HEK293 (cell line): ENCODE measurements at regions not wholly inside any gene's neighbourhood (a gene's known extent, or its start where the extent isn't known, plus 50 kb on each side); places are given as distances from the start of the nearest gene placed in this dataset.

Experiments used
- CTCF ChIA-PET: fragments of 350-600 bp; formaldehyde crosslinking; extraction: SDS; loops from one replicate; lab custom pipeline; 2021; ENCODE audit warnings: antibody characterized with exemption; lab: Yijun Ruan, JAX
- POLR2A ChIA-PET: fragments of 300-600 bp; formaldehyde crosslinking; extraction: SDS; loops from one replicate; lab custom pipeline; 2020; ENCODE audit warnings: antibody characterized with exemption, inconsistent platforms; lab: Yijun Ruan, JAX
- H3K27ac ChIP-seq: fragments of 200-500 bp; sonication (Bioruptor generic); 2 replicates; pipeline ENCODE4 v1.5.1; 2014; ENCODE audit warnings: low read depth, low read length, control low read depth, inconsistent platforms; ENCODE audit errors: extremely low read depth
- H3K36me3 ChIP-seq, 2 experiments: fragments of 200-500 bp in 1 of 2; sonication (Bioruptor generic) in 1 of 2; 1 replicate in 1 of 2; 2 replicates in 1 of 2; pipeline ENCODE4 v1.5.1; 2014 to 2017; ENCODE audit warnings: inconsistent platforms in 2 of 2, low read length in 2 of 2; ENCODE audit not compliant: control insufficient read depth in 2 of 2, insufficient read depth in 1 of 2
- H3K4me1 ChIP-seq: fragments of 200-500 bp; sonication (Bioruptor generic); 2 replicates; pipeline ENCODE4 v1.5.1; 2014; ENCODE audit warnings: mild to moderate bottlenecking, low read length, inconsistent platforms; ENCODE audit not compliant: control insufficient read depth, insufficient read depth
- H3K4me3 ChIP-seq: 2 replicates; pipeline ENCODE4 v1.5.1; 2011; ENCODE audit warnings: low read depth, mild to moderate bottlenecking, control low read depth, low read length, moderate library complexity
- H3K9me3 ChIP-seq: fragments of 200-500 bp; sonication (Bioruptor generic); 2 replicates; pipeline ENCODE4 v1.5.1; 2014; ENCODE audit warnings: low read depth, low read length, inconsistent platforms; ENCODE audit not compliant: control insufficient read depth, insufficient read depth
- HIC1 ChIP-seq: fragments of 450-650 bp; formaldehyde crosslinking; IDR thresholded peaks from 2 replicates; pipeline ENCODE4 v1.5.1; 2016; ENCODE audit warnings: missing biosample characterization, missing genetic modification characterization
- HOXA7 ChIP-seq: sonication (generic); formaldehyde crosslinking; IDR thresholded peaks from 2 replicates; pipeline ENCODE4 v1.8.1; 2022; ENCODE audit warnings: missing genetic modification reagents, borderline replicate concordance
- KLF8 ChIP-seq: fragments of 450-650 bp; formaldehyde crosslinking; IDR thresholded peaks from 2 replicates; pipeline ENCODE4 v1.5.1; 2016; ENCODE audit warnings: missing biosample characterization, missing genetic modification characterization
- MZF1 ChIP-seq: fragments of 450-650 bp; formaldehyde crosslinking; IDR thresholded peaks from 2 replicates; pipeline ENCODE4 v1.5.1; 2017; ENCODE audit warnings: missing biosample characterization, missing genetic modification characterization, borderline replicate concordance
- SETDB1 ChIP-seq: IDR thresholded peaks from one replicate; pipeline ENCODE4 v1.6.1; 2017; ENCODE audit warnings: mild to moderate bottlenecking, low read length, moderate library complexity, mixed read lengths; ENCODE audit not compliant: insufficient read length
- WT1 ChIP-seq: fragments of 450-650 bp; formaldehyde crosslinking; IDR thresholded peaks from 2 replicates; pipeline ENCODE4 v1.5.1; 2016; ENCODE audit warnings: missing biosample characterization, missing genetic modification characterization
- ZBTB1 ChIP-seq: fragments of 450-650 bp; formaldehyde crosslinking; IDR thresholded peaks from 2 replicates; pipeline ENCODE4 v1.5.1; 2016; ENCODE audit warnings: missing biosample characterization, missing genetic modification characterization
- ZBTB48 ChIP-seq: fragments of 450-650 bp; formaldehyde crosslinking; IDR thresholded peaks from 2 replicates; pipeline ENCODE4 v1.5.1; 2016; ENCODE audit warnings: missing biosample characterization, missing genetic modification characterization
- ZNF10 ChIP-seq: fragments of 450-650 bp; formaldehyde crosslinking; IDR thresholded peaks from 2 replicates; pipeline ENCODE4 v1.5.1; 2017; ENCODE audit warnings: missing biosample characterization, missing genetic modification characterization
- ZNF133 ChIP-seq: fragments of 450-650 bp; formaldehyde crosslinking; IDR thresholded peaks from 2 replicates; pipeline ENCODE4 v1.5.1; 2016; ENCODE audit warnings: missing biosample characterization, missing genetic modification characterization
- ZNF184 ChIP-seq: fragments of 450-650 bp; IDR thresholded peaks from 2 replicates; pipeline ENCODE4 v1.5.1; 2018; ENCODE audit warnings: missing biosample characterization, mild to moderate bottlenecking, missing genetic modification characterization
- ZNF211 ChIP-seq: fragments of 450-650 bp; formaldehyde crosslinking; IDR thresholded peaks from 2 replicates; pipeline ENCODE4 v1.5.1; 2016; ENCODE audit warnings: low read depth, missing biosample characterization, missing genetic modification characterization
- ZNF223 ChIP-seq: fragments of 450-650 bp; formaldehyde crosslinking; IDR thresholded peaks from 2 replicates; pipeline ENCODE4 v1.5.1; 2016; ENCODE audit warnings: missing biosample characterization, missing genetic modification characterization
- ZNF266 ChIP-seq: fragments of 450-650 bp; formaldehyde crosslinking; IDR thresholded peaks from 2 replicates; pipeline ENCODE4 v1.5.1; 2016; ENCODE audit warnings: missing biosample characterization, missing genetic modification characterization, low read depth
- ZNF311 ChIP-seq: fragments of 450-650 bp; formaldehyde crosslinking; IDR thresholded peaks from 2 replicates; pipeline ENCODE4 v1.5.1; 2017; ENCODE audit warnings: missing biosample characterization, missing genetic modification characterization, borderline replicate concordance
- ZNF391 ChIP-seq: fragments of 450-650 bp; formaldehyde crosslinking; IDR thresholded peaks from 2 replicates; pipeline ENCODE4 v1.5.1; 2016; ENCODE audit warnings: low read depth, missing biosample characterization, missing genetic modification characterization, borderline replicate concordance
- ZNF394 ChIP-seq: fragments of 450-650 bp; formaldehyde crosslinking; IDR thresholded peaks from 2 replicates; pipeline ENCODE4 v1.5.1; 2016; ENCODE audit warnings: missing biosample characterization, missing genetic modification characterization, mild to moderate bottlenecking, moderate library complexity, borderline replicate concordance
- ZNF488 ChIP-seq: fragments of 450-650 bp; formaldehyde crosslinking; IDR thresholded peaks from 2 replicates; pipeline ENCODE4 v1.5.1; 2016; ENCODE audit warnings: missing biosample characterization, missing genetic modification characterization
- ZNF548 ChIP-seq: fragments of 450-650 bp; formaldehyde crosslinking; IDR thresholded peaks from 2 replicates; pipeline ENCODE4 v1.5.1; 2016; ENCODE audit warnings: missing biosample characterization, missing genetic modification characterization
- ZNF596 ChIP-seq: fragments of 450-650 bp; IDR thresholded peaks from 2 replicates; pipeline ENCODE4 v1.5.0; 2018; ENCODE audit warnings: missing biosample characterization, mild to moderate bottlenecking, missing genetic modification characterization, moderate library complexity
- ZNF658 ChIP-seq: fragments of 450-650 bp; formaldehyde crosslinking; IDR thresholded peaks from 2 replicates; pipeline ENCODE4; 2016; ENCODE audit warnings: missing biosample characterization, missing genetic modification characterization
- ZNF664 ChIP-seq: fragments of 450-650 bp; formaldehyde crosslinking; IDR thresholded peaks from 2 replicates; pipeline ENCODE4 v1.5.1; 2016; ENCODE audit warnings: missing biosample characterization, missing genetic modification characterization
- ZNF692 ChIP-seq: fragments of 450-650 bp; formaldehyde crosslinking; IDR thresholded peaks from 2 replicates; pipeline ENCODE4 v1.5.1; 2016; ENCODE audit warnings: missing biosample characterization, missing genetic modification characterization
- ZNF791 ChIP-seq: fragments of 450-650 bp; formaldehyde crosslinking; IDR thresholded peaks from 2 replicates; pipeline ENCODE4 v1.5.1; 2016; ENCODE audit warnings: missing biosample characterization, missing genetic modification characterization
- ZSCAN16 ChIP-seq: fragments of 450-650 bp; formaldehyde crosslinking; IDR thresholded peaks from 2 replicates; pipeline ENCODE4 v1.5.1; 2016; ENCODE audit warnings: missing biosample characterization, missing genetic modification characterization
- TF ChIP-seq, protein P1 (sequence below): fragments of 450-650 bp; formaldehyde crosslinking; IDR thresholded peaks from 2 replicates; pipeline ENCODE4; 2016; ENCODE audit warnings: missing biosample characterization, missing genetic modification characterization
- TF ChIP-seq, protein P2 (sequence below): fragments of 450-650 bp; formaldehyde crosslinking; IDR thresholded peaks from 2 replicates; pipeline ENCODE4 v1.5.1; 2016; ENCODE audit warnings: missing biosample characterization, missing genetic modification characterization
- TF ChIP-seq, protein P3 (sequence below): fragments of 450-650 bp; formaldehyde crosslinking; IDR thresholded peaks from 2 replicates; pipeline ENCODE4 v1.5.1; 2017; ENCODE audit warnings: missing biosample characterization, missing genetic modification characterization

GRCh38 chr4:173585876-173586572, 56.0 kb upstream of the HAND2 start:
- CTCF ChIA-PET: no interaction called here

DNA sequence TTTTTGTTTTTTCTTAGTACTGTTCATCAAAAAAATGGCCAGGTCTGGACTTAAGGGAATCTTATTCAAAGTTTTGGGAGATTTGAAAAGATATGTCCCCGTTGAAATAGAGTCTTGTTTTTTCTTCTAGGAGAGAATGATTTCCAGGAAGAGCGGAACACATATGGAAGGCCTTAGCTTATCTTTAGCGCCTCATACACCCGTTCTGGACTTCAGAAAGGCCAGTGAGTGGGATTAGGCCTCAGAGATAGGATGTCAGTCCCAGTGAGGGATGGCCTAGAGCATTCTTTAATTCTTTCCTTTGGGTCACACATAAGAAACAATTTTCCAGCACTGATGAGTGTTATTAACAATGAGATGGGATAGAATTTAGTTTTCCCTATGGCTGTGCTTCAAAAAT, 54.5 kb upstream of the HAND2 start:
- POLR2A ChIA-PET: no interaction called here
- no peaks in the 10 kb centered on the region for H3K36me3 ChIP-seq
- CTCF ChIA-PET: interaction anchor here (0.8 kb wide), 1 partner anchor 42 kb away, joined by 3 read pairs; no protein-coding TSS in a partner anchor
- H3K4me1 ChIP-seq: no peaks in the 10 kb centered on the region
- H3K27ac ChIP-seq: no peak overlapping the region
- H3K4me3 ChIP-seq: no peak overlapping the region
- no peaks in the 10 kb centered on the region for H3K9me3 ChIP-seq
- TF ChIP-seq ZNF791 (no peak), MZF1 (tag by site-specific recombination) (no peak), ZNF596 (tag by site-specific recombination) (no peak), SETDB1 (no peak), ZNF664 (tag by site-specific recombination) (no peak), ZNF692 (tag by site-specific recombination) (no peak), ZNF391 (tag by site-specific recombination) (no peak), HOXA7 (CRISPR knock-in tag) (no peak)
- TF ChIP-seq, protein P1, sequence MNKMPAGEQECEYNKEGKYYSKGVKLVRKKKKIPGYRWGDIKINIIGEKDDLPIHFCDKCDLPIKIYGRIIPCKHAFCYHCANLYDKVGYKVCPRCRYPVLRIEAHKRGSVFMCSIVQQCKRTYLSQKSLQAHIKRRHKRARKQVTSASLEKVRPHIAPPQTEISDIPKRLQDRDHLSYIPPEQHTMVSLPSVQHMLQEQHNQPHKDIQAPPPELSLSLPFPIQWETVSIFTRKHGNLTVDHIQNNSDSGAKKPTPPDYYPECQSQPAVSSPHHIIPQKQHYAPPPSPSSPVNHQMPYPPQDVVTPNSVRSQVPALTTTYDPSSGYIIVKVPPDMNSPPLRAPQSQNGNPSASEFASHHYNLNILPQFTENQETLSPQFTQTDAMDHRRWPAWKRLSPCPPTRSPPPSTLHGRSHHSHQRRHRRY: no peak
- TF ChIP-seq, protein P2, sequence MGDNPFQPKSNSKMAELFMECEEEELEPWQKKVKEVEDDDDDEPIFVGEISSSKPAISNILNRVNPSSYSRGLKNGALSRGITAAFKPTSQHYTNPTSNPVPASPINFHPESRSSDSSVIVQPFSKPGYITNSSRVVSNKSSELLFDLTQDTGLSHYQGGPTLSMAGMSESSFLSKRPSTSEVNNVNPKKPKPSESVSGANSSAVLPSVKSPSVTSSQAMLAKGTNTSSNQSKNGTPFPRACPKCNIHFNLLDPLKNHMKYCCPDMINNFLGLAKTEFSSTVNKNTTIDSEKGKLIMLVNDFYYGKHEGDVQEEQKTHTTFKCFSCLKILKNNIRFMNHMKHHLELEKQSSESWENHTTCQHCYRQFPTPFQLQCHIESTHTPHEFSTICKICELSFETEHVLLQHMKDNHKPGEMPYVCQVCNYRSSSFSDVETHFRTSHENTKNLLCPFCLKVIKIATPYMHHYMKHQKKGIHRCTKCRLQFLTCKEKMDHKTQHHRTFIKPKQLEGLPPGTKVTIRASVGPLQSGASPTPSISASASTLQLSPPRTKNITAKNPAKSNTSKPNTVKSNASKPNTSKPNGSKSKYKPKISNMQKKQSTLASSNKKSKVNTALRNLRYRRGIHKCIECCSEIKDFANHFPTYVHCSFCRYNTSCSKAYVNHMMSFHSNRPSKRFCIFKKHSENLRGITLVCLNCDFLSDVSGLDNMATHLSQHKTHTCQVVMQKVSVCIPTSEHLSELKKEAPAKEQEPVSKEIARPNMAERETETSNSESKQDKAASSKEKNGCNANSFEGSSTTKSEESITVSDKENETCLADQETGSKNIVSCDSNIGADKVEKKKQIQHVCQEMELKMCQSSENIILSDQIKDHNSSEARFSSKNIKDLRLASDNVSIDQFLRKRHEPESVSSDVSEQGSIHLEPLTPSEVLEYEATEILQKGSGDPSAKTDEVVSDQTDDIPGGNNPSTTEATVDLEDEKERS (tag by site-specific recombination): no peak

More at GRCh38 chr4:173585876-173586572, 56.0 kb upstream of the HAND2 start:
- Histone ChIP-seq H3K4me3 (no peak overlapping the region), H3K36me3 (no peaks in the 10 kb centered on the region), H3K9me3 (no peaks in the 10 kb centered on the region), H3K4me1 (no peaks in the 10 kb centered on the region), H3K27ac (no peak overlapping the region)
- POLR2A ChIA-PET: no interaction called here
- TF ChIP-seq ZNF184 (tag by site-specific recombination) (no peak), SETDB1 (no peak), KLF8 (tag by site-specific recombination) (no peak), ZBTB1 (tag by site-specific recombination) (no peak), ZNF211 (no peak), WT1 (tag by site-specific recombination) (no peak), ZNF488 (tag by site-specific recombination) (no peak), ZNF266 (tag by site-specific recombination) (no peak), ZSCAN16 (tag by site-specific recombination) (no peak), ZBTB48 (tag by site-specific recombination) (no peak), ZNF311 (no peak), ZNF10 (tag by site-specific recombination) (no peak), HIC1 (tag by site-specific recombination) (no peak), ZNF133 (no peak), ZNF394 (tag by site-specific recombination) (no peak), ZNF223 (tag by site-specific recombination) (no peak), ZNF548 (tag by site-specific recombination) (no peak), ZNF658 (tag by site-specific recombination) (no peak)
- TF ChIP-seq, protein P3, sequence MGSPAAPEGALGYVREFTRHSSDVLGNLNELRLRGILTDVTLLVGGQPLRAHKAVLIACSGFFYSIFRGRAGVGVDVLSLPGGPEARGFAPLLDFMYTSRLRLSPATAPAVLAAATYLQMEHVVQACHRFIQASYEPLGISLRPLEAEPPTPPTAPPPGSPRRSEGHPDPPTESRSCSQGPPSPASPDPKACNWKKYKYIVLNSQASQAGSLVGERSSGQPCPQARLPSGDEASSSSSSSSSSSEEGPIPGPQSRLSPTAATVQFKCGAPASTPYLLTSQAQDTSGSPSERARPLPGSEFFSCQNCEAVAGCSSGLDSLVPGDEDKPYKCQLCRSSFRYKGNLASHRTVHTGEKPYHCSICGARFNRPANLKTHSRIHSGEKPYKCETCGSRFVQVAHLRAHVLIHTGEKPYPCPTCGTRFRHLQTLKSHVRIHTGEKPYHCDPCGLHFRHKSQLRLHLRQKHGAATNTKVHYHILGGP: no peak
